ENCODE measurements at regions not wholly inside any gene's neighbourhood (a gene's known extent, or its start where the extent isn't known, plus 50 kb on each side); places are given as distances from the start of the nearest gene placed in this dataset.

- no peak for TF ChIP-seq CTCF (IDR thresholded peaks at IDR 0.05; ENCODE audit: poor library complexity)
- no peak for TF ChIP-seq EZH2 (IDR thresholded peaks at IDR 0.05; ENCODE audit: borderline replicate concordance)
- TF ChIP-seq EZH2phosphoT487 (IDR thresholded peaks at IDR 0.05; ENCODE audit: low read depth, severe bottlenecking, unreplicated experiment): no peak
These were observed 1375.1 kb upstream of the LRRTM3 start for GRCh38 chr10:65550761-65551160.

Measured in hepatocyte (in vitro differentiated cells).